Uterus (tissue), 3 donors: ENCODE measurements at regions not wholly inside any gene's neighbourhood (a gene's known extent, or its start where the extent isn't known, plus 50 kb on each side); places are given as distances from the start of the nearest gene placed in this dataset.

Experiments used
- DNase-seq, 2 donors: peaks; one replicate each; pipeline ENCODE4 v3.0.0-alpha.2; 2019 to 2020
- H3K27ac ChIP-seq, 2 donors: fragments of 200-600 bp; sonication (generic); 1 replicate in 1 of 2; 2 replicates in 1 of 2; pipeline ENCODE4 v1.5.1; 2016 to 2018
- H3K27me3 ChIP-seq, 2 donors: fragments of 200-600 bp; sonication (generic); one replicate each; pipeline ENCODE4 v1.5.1; 2018 to 2019; ENCODE audit warnings: control low read depth in 1 of 2
- H3K36me3 ChIP-seq, 2 donors: fragments of 200-600 bp; sonication (generic); one replicate each; pipeline ENCODE4 v1.5.1; 2019; ENCODE audit warnings: control low read depth in 1 of 2
- H3K4me1 ChIP-seq, 2 donors: fragments of 200-600 bp; sonication (generic); one replicate each; pipeline ENCODE4 v1.5.1; 2018 to 2019; ENCODE audit warnings: control low read depth in 1 of 2
- H3K4me3 ChIP-seq, 2 donors: fragments of 200-600 bp; sonication (generic); 1 replicate in 1 of 2; 2 replicates in 1 of 2; pipeline ENCODE4 v1.5.1; 2018 to 2019; ENCODE audit warnings: mild to moderate bottlenecking in 1 of 2
- H3K9me3 ChIP-seq, 2 donors: fragments of 200-600 bp; sonication (generic); one replicate each; pipeline ENCODE4 v1.5.1; 2019; ENCODE audit warnings: control low read depth in 1 of 2
- CTCF ChIP-seq, 4 experiments: fragments of 200-600 bp in 2 of 4; fragments of 450-650 bp in 2 of 4; sonication (generic) in 2 of 4; IDR thresholded peaks; one replicate each; pipeline ENCODE4 v1.5.1; 2016 to 2019; ENCODE audit warnings: antibody characterized with exemption in 4 of 4, mild to moderate bottlenecking in 2 of 4, moderate library complexity in 1 of 4
- POLR2A ChIP-seq, 2 donors: fragments of 450-650 bp; IDR thresholded peaks; one replicate each; pipeline ENCODE4 v1.6.1; 2016; ENCODE audit warnings: antibody characterized with exemption in 2 of 2, mild to moderate bottlenecking in 1 of 2, moderate library complexity in 1 of 2
- intact Hi-C: fragments of 100-400 bp; cut with DNase I; formaldehyde crosslinking; loops from one replicate; pipeline ENCODE4 v1.15.1; 2023; ENCODE audit warnings: low total_unique reads
- donor health status: DM: yes; HTN: yes; CAD: no.

- Histone ChIP-seq H3K4me1 (no peaks in the 10 kb centered on the region), H3K4me3 (no peak overlapping the region), H3K27me3 (no peaks in the 10 kb centered on the region), H3K27ac (no peak overlapping the region), H3K9me3 (no peaks in the 10 kb centered on the region), H3K36me3 (no peaks in the 10 kb centered on the region)
- TF ChIP-seq POLR2A (IDR thresholded peaks at IDR 0.05) (no peak), CTCF (IDR thresholded peaks at IDR 0.05) (no peak)
- no peak for DNase-seq
- intact Hi-C loops: no loop called here
Measured at GRCh38 chr12:22951206-22951605, 326.2 kb downstream of the ETNK1 start.

- Histone ChIP-seq H3K4me1 (no peaks in the 10 kb centered on the region), H3K27ac (no peak overlapping the region), H3K9me3 (no peaks in the 10 kb centered on the region), H3K36me3 (no peaks in the 10 kb centered on the region), H3K4me3 (no peak overlapping the region), H3K27me3 (no peaks in the 10 kb centered on the region)
- DNase-seq: no peak
- intact Hi-C loops: no loop called here
- TF ChIP-seq POLR2A (IDR thresholded peaks at IDR 0.05) (no peak), CTCF (IDR thresholded peaks at IDR 0.05) (no peak)
Measured at GRCh38 chr12:22956690-22957089, 331.7 kb downstream of the ETNK1 start.

- Histone ChIP-seq H3K9me3 (no peaks in the 10 kb centered on the region), H3K4me3 (no peak overlapping the region), H3K36me3 (no peaks in the 10 kb centered on the region), H3K27me3 (no peaks in the 10 kb centered on the region), H3K27ac (no peak overlapping the region), H3K4me1 (no peaks in the 10 kb centered on the region)
- no peak for TF ChIP-seq POLR2A (IDR thresholded peaks at IDR 0.05)
- no peak for TF ChIP-seq CTCF (IDR thresholded peaks at IDR 0.05)
- DNase-seq: no peak
- intact Hi-C loops: no loop called here
Measured at GRCh38 chr12:22967171-22967570, 342.2 kb downstream of the ETNK1 start.

GRCh38 chr12:22969521-22969920, 344.6 kb downstream of the ETNK1 start:
- Histone ChIP-seq H3K9me3 (no peaks in the 10 kb centered on the region), H3K27ac (no peak overlapping the region), H3K4me1 (no peaks in the 10 kb centered on the region), H3K36me3 (no peaks in the 10 kb centered on the region), H3K4me3 (no peak overlapping the region), H3K27me3 (no peaks in the 10 kb centered on the region)
- intact Hi-C loops: no loop called here
- TF ChIP-seq CTCF (IDR thresholded peaks at IDR 0.05): no peak
- TF ChIP-seq POLR2A (IDR thresholded peaks at IDR 0.05): no peak
- no peak for DNase-seq

- DNase-seq: no peak
- H3K27me3 ChIP-seq: no peaks in the 10 kb centered on the region
- no peaks in the 10 kb centered on the region for H3K36me3 ChIP-seq
- no peaks in the 10 kb centered on the region for H3K4me1 ChIP-seq
- H3K4me3 ChIP-seq: no peak overlapping the region
- intact Hi-C loops: no loop called here
- TF ChIP-seq POLR2A (IDR thresholded peaks at IDR 0.05): no peak
- TF ChIP-seq CTCF (IDR thresholded peaks at IDR 0.05): no peak
- H3K9me3 ChIP-seq: no peaks in the 10 kb centered on the region
- no peak overlapping the region for H3K27ac ChIP-seq
Measured at GRCh38 chr12:22971247-22971646, 346.3 kb downstream of the ETNK1 start.
